Aorta (tissue), 5 donors: ENCODE measurements at regions not wholly inside any gene's neighbourhood (a gene's known extent, or its start where the extent isn't known, plus 50 kb on each side); places are given as distances from the start of the nearest gene placed in this dataset.

Source experiments
- ATAC-seq: fragments of 200-7000 bp; cut with Tn5 transposase; one replicate; pipeline ENCODE4 v1.9.1; 2022; ENCODE audit warnings: moderate library complexity; ENCODE audit not compliant: low FRiP score
- DNase-seq, 2 donors: peaks; one replicate each; pipeline ENCODE4 v3.0.0-alpha.2; 2020
- H3K27ac ChIP-seq, 2 donors: one replicate each; pipeline ENCODE4 v1.5.1; 2013; ENCODE audit warnings: low read length in 2 of 2, mild to moderate bottlenecking in 2 of 2, moderate library complexity in 2 of 2, control low read depth in 1 of 2, inconsistent platforms in 1 of 2, low read depth in 1 of 2
- H3K27me3 ChIP-seq, 2 donors: one replicate each; pipeline ENCODE4 v1.6.1; 2013; ENCODE audit warnings: control low read depth in 1 of 2, low read length in 1 of 2, mild to moderate bottlenecking in 1 of 2, moderate library complexity in 1 of 2; ENCODE audit not compliant: insufficient read depth in 2 of 2, control insufficient read depth in 1 of 2
- H3K36me3 ChIP-seq, 2 donors: one replicate each; pipeline ENCODE4 v1.6.1; 2013; ENCODE audit warnings: control low read depth in 1 of 2, low read length in 1 of 2, mild to moderate bottlenecking in 1 of 2; ENCODE audit not compliant: insufficient read depth in 2 of 2, control insufficient read depth in 1 of 2
- H3K4me1 ChIP-seq, 2 donors: one replicate each; pipeline ENCODE4 v1.6.1; 2013; ENCODE audit warnings: low read length in 2 of 2, control low read depth in 1 of 2, mild to moderate bottlenecking in 1 of 2, moderate library complexity in 1 of 2; ENCODE audit not compliant: insufficient read depth in 2 of 2, control insufficient read depth in 1 of 2
- H3K4me3 ChIP-seq, 2 donors: one replicate each; pipeline ENCODE4 v1.5.1; 2013; ENCODE audit warnings: low read length in 2 of 2, control low read depth in 1 of 2, mild to moderate bottlenecking in 1 of 2
- H3K9me3 ChIP-seq: one replicate; pipeline ENCODE4 v1.6.1; 2013; ENCODE audit warnings: mild to moderate bottlenecking, low read length; ENCODE audit not compliant: control insufficient read depth
- WGBS, 2 donors: extraction: QIAGEN DNeasy Blood & Tissue Kit; methylation state at CpG; one replicate each; pipeline ENCODE4 v1.1.7; 2013; 5-methylcytosine and 5-hydroxymethylcytosine counted together
- intact Hi-C, 2 donors: fragments of 100-400 bp; cut with DNase I; formaldehyde crosslinking; loops; one replicate each; pipeline versions ENCODE4 v1.14.2 to v1.15.0; 2022
- donor health status: healthy with polysubstance abuse.
- donor health status: Bipolar disorder and iron deficiency.
- donor health status: DM: no; HTN: no; CAD: no.
- donor health status: DM: no; HTN: no; CAD: no.
- donor health status: DM: yes; HTN: yes; CAD: no.

GRCh38 chr4:41471126-41472071, 66.6 kb upstream of the LIMCH1 start:
- Histone ChIP-seq H3K9me3 (no peaks in the 10 kb centered on the region), H3K4me3 (no peak overlapping the region), H3K36me3 (no peaks in the 10 kb centered on the region), H3K27me3 (no peaks in the 10 kb centered on the region), H3K27ac (peak overlapping the region; percentile 87 to 94), H3K4me1 (peaks cover 7 to 15% of the 10 kb centered on the region in 2 donors)
- DNase-seq, result no peak
- intact Hi-C loops, result no loop called here
- ATAC-seq, result no peak
- WGBS, 2 donors, result 9 to 14% methylated on average over 9 of the region's 9 CpGs

DNA sequence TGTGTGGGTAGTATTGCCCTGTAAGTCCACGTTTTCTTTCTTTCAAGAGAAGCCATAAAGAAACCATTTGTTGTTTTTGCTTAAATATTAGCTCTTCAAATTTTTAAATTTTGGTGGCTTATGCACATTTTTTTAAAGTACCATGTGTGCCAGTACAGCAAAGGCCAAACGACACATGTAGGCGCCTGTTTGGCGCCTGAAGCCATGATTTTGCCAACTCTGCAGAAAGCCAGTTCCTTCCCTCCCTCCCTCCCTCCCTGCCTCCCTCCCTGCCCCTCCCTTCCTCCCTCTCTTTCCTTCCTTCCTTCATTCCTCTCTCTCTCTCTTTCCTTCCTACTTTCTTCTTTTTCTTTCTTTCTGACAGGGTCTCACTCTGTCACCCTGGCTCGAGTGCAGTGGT, 65.9 kb upstream of the LIMCH1 start:
- ATAC-seq (peak; percentile 64), DNase-seq (no peak)
- no peak overlapping the region for H3K4me3 ChIP-seq
- intact Hi-C loops, result no loop called here
- no peaks in the 10 kb centered on the region for H3K9me3 ChIP-seq
- no peaks in the 10 kb centered on the region for H3K36me3 ChIP-seq
- H3K4me1 ChIP-seq, result peaks cover 4 to 15% of the 10 kb centered on the region in 2 donors
- H3K27me3 ChIP-seq, result no peaks in the 10 kb centered on the region
- peak overlapping the region in 1 of 2 donors; percentile 67 for H3K27ac ChIP-seq
- WGBS, 2 donors, result 5 to 15% methylated on average over 5 of the region's 5 CpGs

GRCh38 chr4:41473176-41473575, 64.8 kb upstream of the LIMCH1 start:
- Histone ChIP-seq H3K36me3 (no peaks in the 10 kb centered on the region), H3K4me1 (peaks cover 4 to 15% of the 10 kb centered on the region in 2 donors), H3K27ac (peak overlapping the region in 1 of 2 donors; percentile 40), H3K4me3 (no peak overlapping the region), H3K27me3 (no peaks in the 10 kb centered on the region), H3K9me3 (no peaks in the 10 kb centered on the region)
- no peak for DNase-seq
- intact Hi-C loops, result no loop called here
- ATAC-seq, result no peak
- 67 to 70% methylated on average over 2 of the region's 2 CpGs for WGBS, 2 donors

GRCh38 chr4:41475402-41475801, 62.6 kb upstream of the LIMCH1 start:
- Histone ChIP-seq H3K9me3 (no peaks in the 10 kb centered on the region), H3K36me3 (no peaks in the 10 kb centered on the region), H3K4me3 (no peak overlapping the region), H3K27me3 (no peaks in the 10 kb centered on the region), H3K4me1 (peaks cover 4 to 9% of the 10 kb centered on the region in 2 donors), H3K27ac (no peak overlapping the region)
- intact Hi-C loops, result no loop called here
- DNase-seq, result no peak
- ATAC-seq, result no peak
- 94 to 95% methylated on average over 1 of the region's 1 CpG for WGBS, 2 donors

DNA sequence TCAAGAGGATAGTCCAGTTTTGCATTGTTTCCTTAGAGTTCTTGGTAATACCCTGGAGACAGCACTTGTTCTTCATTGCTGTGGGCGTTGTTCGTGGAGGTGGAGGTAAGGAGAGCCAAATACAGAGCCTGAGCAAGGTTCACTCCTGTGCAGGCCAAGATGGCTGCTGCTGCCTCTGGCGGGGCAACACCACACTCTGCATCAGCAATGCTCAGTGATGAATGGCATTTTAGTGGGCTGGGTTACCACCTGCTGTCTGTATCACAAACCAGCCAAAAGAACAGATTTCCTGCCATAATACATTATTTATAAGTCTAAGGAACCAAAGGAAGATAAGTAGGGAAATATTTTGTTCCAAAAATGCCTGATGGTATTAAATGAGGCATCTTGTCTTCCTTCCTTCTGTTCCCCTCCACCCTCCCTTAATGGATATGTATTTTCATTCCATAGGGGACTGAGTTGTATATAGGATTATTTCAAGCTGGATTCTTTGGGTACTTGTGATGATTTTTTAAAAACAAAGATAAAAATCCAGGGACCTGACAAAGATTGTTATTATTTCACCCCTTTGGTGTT, 61.6 kb upstream of the LIMCH1 start:
- WGBS, 2 donors, result 93 to 94% methylated on average over 3 of the region's 3 CpGs
- Histone ChIP-seq H3K36me3 (no peaks in the 10 kb centered on the region), H3K27ac (no peak overlapping the region), H3K4me3 (no peak overlapping the region), H3K27me3 (no peaks in the 10 kb centered on the region), H3K4me1 (peaks cover 4 to 8% of the 10 kb centered on the region in 2 donors), H3K9me3 (no peaks in the 10 kb centered on the region)
- no peak for DNase-seq
- ATAC-seq, result no peak
- intact Hi-C loops, result no loop called here

DNA sequence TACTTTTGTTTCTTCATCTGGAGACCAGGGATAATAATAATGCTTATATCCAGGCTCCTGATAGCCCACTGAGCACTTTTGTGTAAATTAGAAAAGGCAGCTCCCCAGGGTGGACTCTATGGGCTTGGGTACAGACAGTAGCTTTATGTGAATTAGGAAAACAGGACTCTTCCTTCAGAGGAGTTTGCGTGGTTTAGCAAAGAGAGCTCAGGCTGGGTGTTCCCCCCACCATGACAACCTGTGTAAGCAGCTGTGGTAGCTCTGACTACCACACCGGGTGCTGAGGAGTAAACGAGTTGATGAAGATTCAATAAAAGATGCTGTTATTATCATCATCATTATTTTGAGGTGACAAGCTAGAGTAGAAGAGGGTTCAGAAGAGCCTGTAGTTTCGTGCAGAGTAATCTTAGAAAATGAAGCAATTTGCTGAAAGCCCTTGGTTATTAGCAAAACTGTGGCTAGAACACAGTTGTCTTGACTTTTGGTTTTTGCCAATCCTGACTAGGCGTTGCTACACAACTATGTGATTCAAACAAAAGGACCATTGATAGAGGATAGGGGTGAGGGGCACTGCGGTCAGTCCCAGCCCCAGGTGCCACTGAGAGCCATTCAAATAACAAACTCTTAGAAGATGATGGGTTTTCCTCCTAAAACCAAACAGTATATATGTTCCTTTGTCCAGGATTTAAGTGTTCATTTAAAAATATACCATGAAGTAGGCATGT, 60.6 kb upstream of the LIMCH1 start:
- Histone ChIP-seq H3K27me3 (no peaks in the 10 kb centered on the region), H3K4me1 (peaks cover 0 to 4% of the 10 kb centered on the region in 2 donors), H3K4me3 (no peak overlapping the region), H3K36me3 (no peaks in the 10 kb centered on the region), H3K27ac (no peak overlapping the region), H3K9me3 (no peaks in the 10 kb centered on the region)
- DNase-seq (no peak), ATAC-seq (no peak)
- 89 to 91% methylated on average over 6 of the region's 6 CpGs for WGBS, 2 donors
- intact Hi-C loops, result no loop called here

GRCh38 chr4:41478518-41478917, 59.4 kb upstream of the LIMCH1 start:
- no peak for ATAC-seq
- WGBS, 2 donors, result 88 to 92% methylated on average over 3 of the region's 3 CpGs
- no peak for DNase-seq
- H3K4me1 ChIP-seq, result no peaks in the 10 kb centered on the region
- intact Hi-C loops, result no loop called here
- H3K36me3 ChIP-seq, result no peaks in the 10 kb centered on the region
- no peaks in the 10 kb centered on the region for H3K27me3 ChIP-seq
- H3K27ac ChIP-seq, result no peak overlapping the region
- H3K9me3 ChIP-seq, result no peaks in the 10 kb centered on the region
- no peak overlapping the region for H3K4me3 ChIP-seq

DNA sequence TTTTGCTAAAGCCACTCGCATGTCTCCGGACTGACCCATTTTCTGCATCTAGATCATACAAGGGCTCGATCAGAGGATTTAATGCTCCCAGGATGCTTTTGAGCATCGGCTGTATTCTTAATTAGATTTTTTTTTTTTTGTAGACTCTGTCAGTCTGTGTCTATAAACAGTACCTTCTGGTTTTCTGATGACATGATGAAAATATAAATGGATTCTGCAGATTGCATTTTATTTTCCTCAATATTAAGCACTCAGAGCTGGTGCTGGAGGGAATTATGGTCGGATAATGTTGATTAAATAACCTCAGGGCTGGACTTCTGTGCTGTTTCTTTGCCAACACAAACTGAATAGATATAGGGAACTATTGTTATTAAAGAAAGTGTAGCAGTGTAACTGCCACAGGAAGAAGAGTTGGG, 57.1 kb upstream of the LIMCH1 start:
- WGBS, 2 donors, result 72 to 73% methylated on average over 5 of the region's 5 CpGs

More for the DNA sequence above, 57.1 kb upstream of the LIMCH1 start:
- Histone ChIP-seq H3K4me1 (no peaks in the 10 kb centered on the region), H3K36me3 (no peaks in the 10 kb centered on the region), H3K9me3 (no peaks in the 10 kb centered on the region), H3K27me3 (no peaks in the 10 kb centered on the region), H3K27ac (no peak overlapping the region), H3K4me3 (no peak overlapping the region)
- no peak for ATAC-seq
- DNase-seq, result no peak
- intact Hi-C loops, result no loop called here
